GM19452 (cell line): ENCODE measurements at regions not wholly inside any gene's neighbourhood (a gene's known extent, or its start where the extent isn't known, plus 50 kb on each side); places are given as distances from the start of the nearest gene placed in this dataset.

Source experiments
- ATAC-seq: cut with Tn5 transposase; IDR thresholded peaks from one replicate; pipeline ENCODE4 v1.9.1; 2021; ENCODE audit not compliant: unreplicated experiment

GRCh38 chr11:23976426-23976825 lies 520.4 kb upstream of the LUZP2 start:
- no peak for ATAC-seq

- ATAC-seq = no peak
These were observed 520.0 kb upstream of the LUZP2 start for GRCh38 chr11:23976841-23977271.

- no peak for ATAC-seq
These were observed 508.4 kb upstream of the LUZP2 start for GRCh38 chr11:23988381-23989006.

GRCh38 chr11:23990346-23991164 lies 506.3 kb upstream of the LUZP2 start:
- no peak for ATAC-seq

- ATAC-seq = no peak
These were observed 505.7 kb upstream of the LUZP2 start for GRCh38 chr11:23991165-23991539.

GRCh38 chr11:23995891-23996290 lies 501.0 kb upstream of the LUZP2 start:
- ATAC-seq = no peak

- ATAC-seq = no peak
These were observed 499.5 kb upstream of the LUZP2 start for GRCh38 chr11:23997356-23997755.

GRCh38 chr11:24005202-24005876 lies 491.5 kb upstream of the LUZP2 start:
- ATAC-seq = no peak

- no peak for ATAC-seq
These were observed 453.0 kb upstream of the LUZP2 start for GRCh38 chr11:24043842-24044241.

GRCh38 chr11:24046731-24047130 lies 450.1 kb upstream of the LUZP2 start:
- no peak for ATAC-seq

- no peak for ATAC-seq
These were observed 440.8 kb upstream of the LUZP2 start for GRCh38 chr11:24056051-24056450.

- no peak for ATAC-seq
These were observed 436.7 kb upstream of the LUZP2 start for GRCh38 chr11:24060125-24060524.

- ATAC-seq = no peak
These were observed 432.4 kb upstream of the LUZP2 start for GRCh38 chr11:24064309-24064903.

GRCh38 chr11:24068197-24068596 lies 428.7 kb upstream of the LUZP2 start:
- ATAC-seq = no peak

GRCh38 chr11:24070435-24070834 lies 426.4 kb upstream of the LUZP2 start:
- ATAC-seq = no peak

GRCh38 chr11:24078018-24078417 lies 418.8 kb upstream of the LUZP2 start:
- no peak for ATAC-seq

GRCh38 chr11:24082241-24082640 lies 414.6 kb upstream of the LUZP2 start:
- no peak for ATAC-seq

GRCh38 chr11:24082860-24083259 lies 414.0 kb upstream of the LUZP2 start:
- no peak for ATAC-seq

GRCh38 chr11:24084956-24085355 lies 411.9 kb upstream of the LUZP2 start:
- ATAC-seq = no peak

GRCh38 chr11:24086921-24087320 lies 409.9 kb upstream of the LUZP2 start:
- ATAC-seq = no peak

- ATAC-seq = no peak
These were observed 405.3 kb upstream of the LUZP2 start for GRCh38 chr11:24091594-24091993.

GRCh38 chr11:24093375-24093774 lies 403.5 kb upstream of the LUZP2 start:
- ATAC-seq = no peak
